GM21737 (cell line): ENCODE measurements at regions not wholly inside any gene's neighbourhood (a gene's known extent, or its start where the extent isn't known, plus 50 kb on each side); places are given as distances from the start of the nearest gene placed in this dataset.

ENCODE experiments used
- ATAC-seq: cut with Tn5 transposase; IDR thresholded peaks from one replicate; pipeline ENCODE4 v1.9.1; 2021; ENCODE audit warnings: mild to moderate bottlenecking, moderate library complexity; ENCODE audit not compliant: unreplicated experiment

DNA sequence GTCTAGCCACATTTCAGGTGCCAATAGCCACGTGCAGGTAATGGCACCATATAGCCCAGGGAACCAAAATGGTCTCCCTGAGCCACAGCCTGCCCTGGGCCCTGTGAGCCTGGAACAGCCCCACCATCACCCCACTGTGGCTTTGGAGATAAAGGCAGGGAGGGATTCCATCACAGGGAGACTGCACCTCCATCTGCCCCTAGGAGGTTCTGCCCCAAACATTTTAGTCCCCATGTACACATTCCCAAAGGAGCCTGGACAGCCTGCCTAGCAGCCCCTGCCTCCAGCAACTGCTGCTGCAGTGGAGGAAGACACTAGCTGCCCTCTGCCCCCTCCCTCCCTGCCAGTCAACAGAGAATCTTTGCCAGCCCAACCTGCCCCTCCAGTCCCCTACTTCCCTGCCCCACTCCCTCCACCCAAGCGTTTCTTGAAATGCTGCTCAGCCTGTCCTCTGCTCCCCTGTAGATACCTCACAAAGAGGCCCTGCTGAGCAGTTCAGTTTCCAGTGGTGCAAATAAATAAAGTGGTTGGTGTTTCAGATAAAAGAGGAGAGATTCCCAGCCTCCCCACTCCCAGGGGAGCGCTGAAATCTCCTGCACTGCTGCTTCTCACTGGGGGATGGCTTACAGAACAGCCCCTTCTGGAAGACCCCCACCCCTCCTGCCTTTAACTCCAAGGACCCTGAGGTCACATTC is 921.8 kb downstream of the UQCRFS1 start:
- ATAC-seq, result no peak

DNA sequence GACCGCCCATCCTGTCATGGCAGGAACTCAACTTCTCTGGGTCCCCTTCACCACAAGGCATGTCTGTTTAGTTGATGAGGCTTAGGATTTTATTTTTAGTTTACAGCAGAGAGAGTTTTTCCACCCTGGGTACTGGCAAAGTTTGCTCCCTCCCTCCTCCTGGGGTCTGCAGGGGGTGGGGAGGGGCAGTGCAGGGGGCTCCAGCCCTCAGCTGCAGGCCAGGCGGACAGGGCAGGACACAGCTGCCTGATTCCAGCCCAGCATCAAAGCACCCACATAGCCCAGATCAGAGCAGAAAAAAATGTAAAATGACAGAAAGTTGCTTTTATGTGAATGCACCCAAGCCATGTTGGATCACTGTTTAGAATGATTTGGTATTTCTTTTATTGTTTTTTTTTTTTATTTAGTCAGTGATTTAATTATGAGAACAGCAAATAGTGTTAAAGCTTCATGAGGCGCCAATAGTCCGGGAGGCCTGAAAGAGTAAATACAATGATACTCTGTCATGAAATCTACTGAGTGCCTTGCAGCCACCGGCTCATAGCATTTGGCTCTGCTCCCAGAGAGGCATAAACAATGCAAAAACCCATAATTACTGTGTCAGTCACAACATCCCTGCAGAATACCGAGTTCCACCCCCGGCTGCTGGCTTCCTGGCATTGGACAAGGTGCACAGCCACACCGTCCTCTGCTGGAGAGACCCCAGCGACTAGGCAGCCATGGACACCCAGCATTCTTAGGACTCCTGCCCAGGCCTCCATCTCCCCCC is 923.5 kb downstream of the UQCRFS1 start:
- no peak for ATAC-seq

DNA sequence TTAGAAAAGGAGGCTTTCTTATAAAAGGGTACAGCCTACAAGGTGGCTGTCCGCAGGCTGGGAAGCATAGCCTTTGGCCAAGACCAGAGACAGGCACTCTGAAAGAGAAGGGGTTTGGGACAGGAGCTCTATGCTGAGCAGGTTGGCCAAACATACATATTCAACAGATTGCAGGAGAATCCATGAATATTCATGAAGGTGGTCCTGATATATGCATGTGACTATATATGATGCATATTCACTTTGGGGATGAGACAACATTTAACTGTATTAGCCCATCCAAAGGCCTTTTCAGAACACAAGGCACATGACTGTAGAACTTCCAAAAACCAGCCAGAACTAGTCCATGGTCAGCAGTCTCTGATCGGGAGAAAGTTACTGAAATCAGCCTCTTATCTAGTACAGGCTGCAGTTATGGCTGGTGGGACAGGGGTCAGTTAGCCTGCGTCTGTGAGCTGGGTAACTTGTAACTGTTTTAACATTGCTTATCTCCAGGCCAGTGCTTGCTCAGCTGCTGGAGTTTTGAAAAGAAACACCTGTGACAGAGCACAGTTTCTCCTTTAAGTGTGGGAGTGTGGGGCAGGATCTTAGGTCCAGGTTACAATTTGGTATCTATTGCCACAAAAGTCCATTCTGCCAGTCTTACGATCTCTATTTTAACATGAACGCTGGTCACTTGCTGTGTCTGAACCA is 924.2 kb downstream of the UQCRFS1 start:
- ATAC-seq, result no peak

DNA sequence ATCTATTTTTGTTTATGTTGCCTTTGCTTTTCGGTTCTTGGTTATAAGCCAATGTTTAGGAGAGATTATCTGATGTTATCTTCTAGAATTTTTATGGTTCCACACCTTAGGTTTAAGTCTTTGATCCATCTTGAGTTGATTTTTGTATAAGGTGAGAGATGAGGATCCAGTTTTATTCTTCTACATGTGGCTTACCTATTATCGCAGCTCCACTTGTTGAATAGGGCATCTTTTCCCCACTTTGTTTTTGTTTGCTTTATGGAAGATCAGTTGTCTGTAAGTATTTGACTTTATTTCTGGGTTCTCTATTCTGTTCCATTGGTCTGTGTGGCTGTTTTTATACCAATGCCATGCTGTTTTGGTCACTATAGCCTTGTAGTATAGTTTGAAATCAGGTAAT is 927.0 kb downstream of the UQCRFS1 start:
- no peak for ATAC-seq

DNA sequence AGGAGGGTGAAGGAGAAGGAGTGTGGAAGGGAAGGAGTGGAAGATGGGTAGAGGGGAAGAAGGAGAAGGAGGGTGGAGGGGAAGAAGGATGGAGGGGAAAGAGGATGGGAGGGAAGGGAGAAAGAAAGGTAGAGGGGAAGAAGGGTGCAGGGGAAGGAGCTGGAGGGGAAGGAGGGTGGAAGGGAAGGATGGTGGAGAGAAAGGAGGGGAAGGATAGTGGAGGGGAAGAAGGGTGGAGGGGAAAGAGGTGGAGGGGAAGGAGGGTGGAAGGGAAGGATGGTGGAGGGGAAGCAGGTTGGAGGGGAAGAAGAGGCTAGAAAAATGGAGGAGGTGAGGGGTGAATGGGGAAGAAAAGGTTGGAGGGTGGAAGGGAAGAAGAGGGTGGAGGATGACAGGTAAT is 927.9 kb downstream of the UQCRFS1 start:
- ATAC-seq, result no peak

DNA sequence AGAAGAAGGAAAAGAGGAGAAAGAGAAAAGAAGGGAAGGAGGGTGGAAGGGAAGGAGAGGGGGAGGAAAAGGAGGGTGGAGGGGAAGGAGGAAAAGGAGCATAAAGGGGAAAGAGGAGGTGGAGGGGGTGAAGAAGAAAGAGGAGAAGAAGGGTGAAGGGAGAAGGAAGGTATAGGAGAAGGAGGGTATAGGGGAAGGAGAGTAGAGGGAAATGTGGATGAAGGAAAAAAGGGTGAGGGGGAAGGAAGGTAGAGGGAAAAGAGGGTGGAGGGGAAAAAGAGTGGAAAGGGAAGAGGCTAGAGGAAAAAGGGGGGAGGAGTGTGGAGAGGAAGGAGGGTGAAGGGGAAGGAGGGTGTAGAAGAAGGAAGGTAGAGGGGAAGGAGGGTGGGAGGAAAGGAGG is 928.6 kb downstream of the UQCRFS1 start:
- no peak for ATAC-seq

DNA sequence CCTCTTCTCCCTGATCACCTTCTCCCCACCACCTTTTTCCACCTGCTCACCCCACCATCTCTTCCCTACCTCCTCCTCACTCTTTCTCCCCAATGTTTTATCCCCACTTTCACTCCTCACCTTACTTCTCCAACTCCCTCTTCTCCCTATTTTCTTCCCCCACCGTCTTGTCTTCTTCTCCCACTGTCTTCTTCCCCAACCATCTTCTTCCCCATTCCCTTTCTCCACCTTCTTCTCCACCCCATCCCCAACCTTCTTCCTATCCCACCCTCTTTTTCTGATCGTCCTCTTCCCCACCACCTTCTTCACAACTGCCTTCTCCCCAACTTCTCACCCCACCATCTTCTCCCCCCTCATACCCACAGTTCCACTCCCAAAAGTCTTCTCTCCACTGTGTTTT is 929.4 kb downstream of the UQCRFS1 start:
- ATAC-seq, result no peak

DNA sequence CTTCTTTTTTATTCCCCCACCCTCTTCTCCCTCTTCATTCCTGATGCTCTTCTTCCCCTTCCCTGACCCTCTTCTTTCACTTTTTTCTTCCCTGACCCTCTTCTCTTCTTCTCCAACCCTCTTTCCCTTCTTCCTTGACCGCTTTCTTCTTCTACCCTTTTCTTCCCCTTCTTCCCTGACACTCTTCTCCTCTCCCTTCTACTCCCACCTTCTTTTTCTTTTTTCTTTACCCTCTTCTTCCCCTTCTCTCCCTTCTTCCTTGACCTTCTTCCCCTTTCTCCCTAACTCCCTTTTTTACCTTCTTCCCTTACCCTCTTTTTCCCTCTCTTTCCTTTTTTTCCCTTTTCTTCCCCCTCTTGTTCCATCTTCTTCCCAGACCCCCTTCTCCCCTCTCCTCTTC is 931.3 kb downstream of the UQCRFS1 start:
- ATAC-seq, result no peak

DNA sequence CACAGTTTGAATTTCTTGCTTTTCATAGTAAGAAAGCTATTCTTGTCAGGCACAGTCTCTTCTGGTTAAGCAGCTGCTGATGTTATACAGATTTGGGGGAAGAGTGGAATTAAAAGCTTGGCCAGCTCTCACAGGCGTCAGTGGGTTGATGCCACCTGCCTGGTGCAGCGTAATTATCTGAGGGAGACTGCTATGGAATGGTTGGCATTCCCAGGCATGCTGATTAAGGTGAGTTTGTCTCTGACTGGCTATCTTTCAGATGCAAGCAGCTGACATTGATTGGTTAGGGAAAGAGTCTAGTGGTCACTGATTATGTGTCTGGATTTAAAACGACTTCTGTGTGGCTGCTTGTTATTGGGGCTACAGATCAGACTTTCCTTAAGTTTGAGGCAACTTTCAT is 948.4 kb downstream of the UQCRFS1 start:
- ATAC-seq, result no peak

DNA sequence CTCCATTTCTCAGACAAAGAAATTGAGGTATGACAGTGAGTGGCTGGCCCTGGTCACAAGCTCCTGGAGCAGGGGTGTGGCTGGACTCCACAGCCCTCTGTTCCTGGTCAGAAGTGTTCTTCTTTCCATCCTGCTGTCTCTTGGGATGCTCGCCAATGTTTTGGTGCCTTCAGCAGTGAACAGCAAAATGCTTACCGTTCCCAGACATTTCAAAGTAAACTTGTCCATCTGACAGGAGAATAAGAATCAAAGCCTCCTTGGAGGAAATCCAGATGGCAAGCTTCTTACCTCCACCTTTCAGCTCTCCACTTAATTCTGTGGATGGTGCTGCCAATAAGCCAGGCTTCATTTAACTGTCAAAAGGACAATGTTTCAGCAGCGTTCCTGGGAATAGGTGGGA is 954.1 kb downstream of the UQCRFS1 start:
- ATAC-seq, result no peak

DNA sequence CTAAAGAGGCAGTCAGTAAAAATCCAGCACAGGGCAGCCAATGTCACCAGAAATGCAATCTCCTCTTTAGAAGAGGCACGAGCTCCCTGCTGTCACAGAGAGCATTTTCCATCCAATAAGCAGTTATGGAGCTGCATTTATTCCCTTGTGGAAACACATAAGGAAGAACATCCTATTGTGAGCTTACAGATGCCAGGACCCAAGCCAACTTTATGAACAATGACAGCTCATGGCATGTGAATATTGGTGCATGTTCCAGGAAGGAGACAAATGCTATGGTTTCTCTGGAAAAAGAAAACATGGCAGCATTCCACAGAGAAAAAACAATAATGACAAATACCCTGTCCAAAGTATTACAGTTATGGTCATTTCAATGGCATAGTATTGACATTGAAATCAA is 955.6 kb downstream of the UQCRFS1 start:
- no peak for ATAC-seq

DNA sequence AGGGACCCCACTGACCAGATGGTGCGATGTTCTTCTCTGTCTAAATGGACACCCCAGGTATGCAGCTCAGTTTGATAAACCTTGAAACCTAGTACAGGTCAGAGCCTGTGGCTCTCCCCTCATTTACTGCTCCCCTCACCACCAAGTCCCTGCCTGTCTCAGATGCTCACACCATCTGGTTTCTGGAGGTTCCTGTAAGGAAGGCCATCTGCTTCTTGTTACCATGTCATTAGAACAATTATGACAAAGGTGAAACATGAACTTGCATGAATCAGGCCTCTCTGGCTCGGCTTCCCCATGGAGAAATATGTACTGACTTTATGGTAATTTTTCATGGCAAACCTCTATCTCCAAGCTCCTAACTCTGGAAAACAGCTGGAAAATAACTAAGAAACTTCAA is 965.7 kb downstream of the UQCRFS1 start:
- ATAC-seq, result no peak

DNA sequence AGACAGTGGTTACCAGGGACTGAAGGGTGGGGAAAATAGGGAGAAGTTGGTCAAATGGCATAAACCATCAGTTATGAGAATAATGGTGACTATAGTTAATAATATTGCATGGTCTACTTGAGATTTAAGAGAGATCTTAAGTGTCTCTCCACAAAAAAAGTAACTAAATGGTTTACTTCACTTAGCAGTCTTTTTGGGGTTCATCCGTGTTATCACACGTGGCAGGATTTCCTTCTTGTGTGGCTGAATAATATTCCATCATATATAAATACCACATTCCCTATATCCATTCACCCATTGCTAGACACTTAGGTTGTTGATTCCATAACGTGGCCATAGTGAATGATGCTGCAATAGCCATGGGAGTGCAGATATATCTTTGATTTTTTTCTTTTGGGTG is 967.0 kb downstream of the UQCRFS1 start:
- ATAC-seq, result no peak

DNA sequence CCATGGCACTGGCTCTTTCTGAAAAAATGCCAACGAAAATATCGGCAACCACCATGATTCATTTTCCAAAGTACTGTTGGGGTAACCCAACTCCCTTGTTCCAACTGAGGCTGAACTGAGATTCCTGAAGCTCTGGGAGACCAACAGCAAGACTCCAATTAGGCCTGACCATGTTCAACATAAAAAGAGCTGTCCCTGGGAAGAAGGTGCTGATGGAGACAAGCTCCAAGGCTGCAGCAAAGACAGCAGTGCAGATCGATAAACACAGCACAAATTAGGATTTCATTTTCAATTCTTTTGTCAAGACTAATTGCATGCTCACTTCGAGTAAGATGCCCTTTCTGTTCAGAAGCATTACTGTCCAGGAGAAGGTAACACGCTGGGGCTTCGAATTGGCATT is 968.0 kb downstream of the UQCRFS1 start:
- no peak for ATAC-seq

DNA sequence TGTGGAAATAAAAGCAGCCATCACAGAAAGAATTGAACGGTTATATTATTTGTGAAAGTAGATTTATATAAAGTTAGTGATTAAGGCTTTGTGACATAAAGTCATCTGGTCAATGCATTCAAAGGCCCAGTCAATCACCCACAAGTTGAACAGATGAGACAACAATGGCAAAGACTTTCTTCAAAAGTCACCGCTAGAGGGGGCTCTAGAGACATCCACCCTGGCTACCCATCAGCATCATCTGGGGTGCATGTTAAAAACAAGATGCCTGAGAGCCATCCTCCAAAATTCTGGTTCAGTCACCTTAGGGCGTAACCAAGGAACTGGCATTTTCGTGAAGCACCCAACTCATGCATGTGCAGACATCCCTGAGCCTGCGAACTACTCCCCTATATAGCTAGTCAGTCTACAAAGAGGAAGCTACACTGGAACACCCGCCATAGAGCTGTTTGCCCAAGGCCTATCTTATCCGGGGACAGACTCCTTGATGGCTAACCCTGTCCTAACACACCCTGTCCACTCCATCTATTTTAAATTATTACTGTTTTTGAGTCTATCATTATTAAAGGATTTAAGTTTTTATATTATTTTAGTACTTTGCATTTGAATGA is 970.5 kb downstream of the UQCRFS1 start:
- no peak for ATAC-seq

DNA sequence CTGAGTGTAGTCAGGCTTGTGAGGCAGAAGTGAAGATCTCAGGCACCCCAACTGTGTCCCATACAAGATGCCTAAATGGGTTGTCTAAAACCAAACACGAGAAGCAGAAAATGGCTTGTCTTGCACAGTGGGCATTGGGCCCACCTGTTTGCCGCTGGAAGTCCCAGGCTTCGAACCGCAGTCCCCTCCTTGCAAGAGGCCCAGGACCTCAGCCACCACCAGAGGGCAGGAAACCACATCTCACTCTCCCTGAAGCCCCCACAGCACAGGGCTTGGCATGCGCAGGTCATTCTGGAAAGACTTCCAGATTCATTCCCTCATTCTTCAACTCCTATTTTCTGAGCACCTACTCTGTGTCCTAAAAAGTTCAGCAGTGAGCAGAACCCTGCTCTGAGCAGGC is 973.7 kb downstream of the UQCRFS1 start:
- no peak for ATAC-seq

DNA sequence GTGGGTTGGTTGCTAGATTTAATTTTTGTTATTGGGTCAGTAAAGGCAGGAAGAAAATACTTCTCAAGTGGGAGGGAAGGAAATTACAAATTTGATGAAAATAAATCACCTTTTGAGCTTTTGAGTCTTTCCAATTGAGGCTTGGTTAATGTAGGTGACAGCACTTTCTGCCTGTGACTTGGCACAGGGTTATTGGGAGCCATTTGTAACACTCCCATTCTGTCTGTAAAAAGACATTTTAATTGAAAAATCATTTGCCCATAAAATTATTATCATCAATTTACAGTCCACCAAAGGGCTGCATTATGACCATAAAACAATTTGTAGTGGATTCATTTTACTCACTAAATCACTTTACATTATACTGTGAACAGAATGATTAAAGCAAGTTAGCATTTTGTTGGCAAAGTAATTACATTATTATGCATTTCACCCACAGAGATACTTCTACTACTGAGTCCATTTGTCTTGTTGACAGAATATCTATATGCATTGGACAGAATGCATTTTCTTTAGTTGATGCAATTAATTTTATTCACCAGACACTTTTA is 974.6 kb downstream of the UQCRFS1 start:
- no peak for ATAC-seq

DNA sequence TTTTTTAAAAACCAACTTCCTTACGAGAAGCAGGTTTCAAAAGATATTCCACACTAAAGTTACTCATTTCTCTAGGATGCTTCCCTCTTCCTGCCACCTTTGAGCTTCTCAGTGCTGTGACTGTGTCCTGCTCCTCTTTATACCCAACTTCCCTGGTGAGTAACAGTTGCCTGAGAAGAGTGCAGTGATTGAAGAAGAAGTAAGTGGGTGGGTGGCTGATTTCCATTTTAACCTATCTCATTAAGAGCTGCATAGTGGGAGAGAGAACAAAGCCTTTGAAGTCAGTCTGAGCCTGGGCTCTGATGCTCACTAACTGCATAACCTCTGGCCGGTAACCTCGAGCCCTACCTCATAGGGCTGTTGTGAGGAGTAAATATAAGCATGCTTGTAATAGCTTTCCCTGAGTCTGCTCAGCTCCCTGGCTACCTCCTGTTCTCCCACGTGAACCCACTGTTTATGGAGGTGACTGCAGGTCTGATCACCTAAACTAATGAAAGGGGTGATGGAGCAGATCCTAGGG is 977.3 kb downstream of the UQCRFS1 start:
- ATAC-seq, result no peak

DNA sequence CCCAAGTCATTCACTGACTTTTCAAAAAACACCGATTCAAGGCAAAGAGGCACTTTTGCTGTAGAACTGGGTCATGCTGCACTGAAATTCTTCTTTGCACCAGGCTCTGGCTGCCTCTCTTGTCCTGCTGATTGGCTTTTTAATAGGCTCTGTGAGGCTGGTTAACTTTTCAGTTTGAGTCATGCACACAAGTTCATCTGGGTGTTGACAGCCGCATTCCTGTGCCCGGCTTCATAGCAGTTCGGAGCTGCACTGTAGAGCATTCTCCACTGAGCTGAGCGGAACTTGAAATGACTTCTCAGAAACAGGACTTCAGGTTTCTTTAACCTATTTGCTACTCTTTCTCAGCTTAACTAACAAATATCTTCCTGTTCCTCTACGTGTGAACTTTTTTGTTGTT is 978.3 kb downstream of the UQCRFS1 start:
- no peak for ATAC-seq

DNA sequence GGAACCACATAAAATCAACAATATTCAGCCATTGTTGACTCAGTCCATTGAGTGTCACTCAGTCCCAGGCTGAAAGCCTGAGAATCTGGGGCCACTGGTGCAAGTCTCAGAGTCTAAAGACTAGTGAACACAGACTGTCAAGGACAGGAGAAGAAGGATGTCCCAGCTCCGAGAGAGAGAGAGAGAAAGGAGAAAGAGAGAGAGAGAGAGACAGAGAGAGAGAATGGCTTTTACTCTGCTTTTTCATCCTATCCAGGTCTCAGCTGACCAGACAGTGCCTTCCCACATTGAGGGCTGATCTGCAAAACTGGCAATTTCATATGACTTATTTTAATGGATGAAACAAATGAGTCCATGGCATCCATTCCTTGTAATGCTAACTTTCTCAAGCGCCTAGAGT is 984.1 kb downstream of the UQCRFS1 start:
- ATAC-seq, result no peak

DNA sequence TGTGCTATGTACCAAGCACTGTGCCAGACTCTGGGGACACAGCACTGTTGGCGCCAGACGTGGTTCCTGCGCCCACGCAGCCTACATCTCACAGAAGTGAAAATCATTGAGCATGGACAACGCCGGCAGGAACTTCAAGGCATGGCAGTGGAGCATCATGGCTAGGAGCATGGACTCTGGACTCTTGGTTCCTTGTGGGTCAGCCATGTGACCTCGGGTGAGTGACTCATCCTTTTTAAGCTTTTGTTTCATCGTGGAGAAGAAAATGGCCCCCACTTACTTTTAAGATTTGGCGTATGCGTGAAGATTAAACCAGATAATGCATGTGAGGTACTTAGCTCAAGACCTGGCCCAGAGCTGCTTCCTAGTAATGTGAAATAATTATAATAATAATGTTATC is 988.5 kb downstream of the UQCRFS1 start:
- no peak for ATAC-seq
